Limb (tissue), 2 donors: ENCODE measurements at regions not wholly inside any gene's neighbourhood (a gene's known extent, or its start where the extent isn't known, plus 50 kb on each side); places are given as distances from the start of the nearest gene placed in this dataset.

Experiments
- DNase-seq, 2 donors: peaks; one replicate each; pipeline ENCODE4 v3.0.0-alpha.2; 2016; ENCODE audit errors: extremely low spot score in 2 of 2

- DNase-seq = no peak
These were observed 1212.1 kb upstream of the ACVR2A start for GRCh38 chr2:146632707-146633106.

- DNase-seq = no peak
These were observed 1220.2 kb upstream of the ACVR2A start for GRCh38 chr2:146624430-146625160.

GRCh38 chr2:146623771-146624170 lies 1221.1 kb upstream of the ACVR2A start:
- DNase-seq = no peak

GRCh38 chr2:146621656-146622055 lies 1223.2 kb upstream of the ACVR2A start:
- DNase-seq = no peak

GRCh38 chr2:146615778-146616177 lies 1229.1 kb upstream of the ACVR2A start:
- DNase-seq = no peak

GRCh38 chr2:146608490-146608889 lies 1236.3 kb upstream of the ACVR2A start:
- DNase-seq = no peak

- no peak for DNase-seq
These were observed 1240.3 kb upstream of the ACVR2A start for GRCh38 chr2:146604521-146604920.

- no peak for DNase-seq
These were observed 1242.0 kb upstream of the ACVR2A start for GRCh38 chr2:146602856-146603255.

GRCh38 chr2:146602383-146602782 lies 1242.4 kb upstream of the ACVR2A start:
- no peak for DNase-seq

- DNase-seq = no peak
These were observed 1246.0 kb upstream of the ACVR2A start for GRCh38 chr2:146598791-146599190.

GRCh38 chr2:146597291-146597690 lies 1247.5 kb upstream of the ACVR2A start:
- DNase-seq = no peak

- no peak for DNase-seq
These were observed 1252.9 kb upstream of the ACVR2A start for GRCh38 chr2:146591908-146592307.

- no peak for DNase-seq
These were observed 1257.5 kb upstream of the ACVR2A start for GRCh38 chr2:146587291-146587713.

- no peak for DNase-seq
These were observed 1260.5 kb upstream of the ACVR2A start for GRCh38 chr2:146584316-146584715.

- DNase-seq = no peak
These were observed 1265.5 kb upstream of the ACVR2A start for GRCh38 chr2:146579147-146579930.

- DNase-seq = no peak
These were observed 1268.3 kb upstream of the ACVR2A start for GRCh38 chr2:146576339-146577111.

- no peak for DNase-seq
These were observed 1272.2 kb upstream of the ACVR2A start for GRCh38 chr2:146572598-146572997.

- no peak for DNase-seq
These were observed 1282.8 kb upstream of the ACVR2A start for GRCh38 chr2:146561996-146562395.

GRCh38 chr2:146547236-146547635 lies 1297.6 kb upstream of the ACVR2A start:
- DNase-seq = no peak

- DNase-seq = no peak
These were observed 1300.1 kb upstream of the ACVR2A start for GRCh38 chr2:146544701-146545100.

GRCh38 chr2:146541896-146542295 lies 1302.9 kb upstream of the ACVR2A start:
- DNase-seq = no peak

GRCh38 chr2:146540271-146540932 lies 1304.4 kb upstream of the ACVR2A start:
- no peak for DNase-seq
